Body of pancreas (tissue), 4 donors: ENCODE measurements at regions not wholly inside any gene's neighbourhood (a gene's known extent, or its start where the extent isn't known, plus 50 kb on each side); places are given as distances from the start of the nearest gene placed in this dataset.

Experiments
- POLR2A ChIP-seq, 3 donors: fragments of 450-650 bp; IDR thresholded peaks; one replicate each; pipeline ENCODE4 v1.6.1; 2016; ENCODE audit warnings: antibody characterized with exemption in 3 of 3, mild to moderate bottlenecking in 2 of 3
- TF ChIP-seq, protein P1 (sequence below), 7 experiments: fragments of 450-650 bp in 4 of 7; fragments of 200-600 bp in 3 of 7; sonication (generic) in 3 of 7; IDR thresholded peaks; one replicate each; pipeline ENCODE4 v1.5.1; 2016 to 2019; ENCODE audit warnings: antibody characterized with exemption in 7 of 7

DNA sequence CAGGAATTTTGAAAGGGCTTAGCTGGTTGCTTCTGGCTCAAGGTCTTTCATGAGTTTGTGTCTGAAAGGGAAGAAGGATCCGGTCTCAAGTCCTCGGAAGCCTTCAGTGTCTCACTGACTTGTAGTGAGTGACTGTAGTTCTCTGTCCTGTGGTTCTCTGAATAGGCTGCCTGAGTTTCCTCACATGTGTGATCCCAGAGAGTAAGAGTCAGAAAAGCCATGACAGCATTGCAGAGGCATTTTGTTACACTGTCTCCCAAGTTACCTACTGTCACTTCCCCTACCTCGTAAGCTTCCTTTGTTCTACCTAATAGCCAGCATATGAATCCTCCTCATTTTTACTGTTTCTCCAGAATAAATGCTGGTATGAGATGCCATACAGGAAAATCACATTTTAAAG, 709.1 kb upstream of the CHAC2 start:
- TF ChIP-seq, protein P1, sequence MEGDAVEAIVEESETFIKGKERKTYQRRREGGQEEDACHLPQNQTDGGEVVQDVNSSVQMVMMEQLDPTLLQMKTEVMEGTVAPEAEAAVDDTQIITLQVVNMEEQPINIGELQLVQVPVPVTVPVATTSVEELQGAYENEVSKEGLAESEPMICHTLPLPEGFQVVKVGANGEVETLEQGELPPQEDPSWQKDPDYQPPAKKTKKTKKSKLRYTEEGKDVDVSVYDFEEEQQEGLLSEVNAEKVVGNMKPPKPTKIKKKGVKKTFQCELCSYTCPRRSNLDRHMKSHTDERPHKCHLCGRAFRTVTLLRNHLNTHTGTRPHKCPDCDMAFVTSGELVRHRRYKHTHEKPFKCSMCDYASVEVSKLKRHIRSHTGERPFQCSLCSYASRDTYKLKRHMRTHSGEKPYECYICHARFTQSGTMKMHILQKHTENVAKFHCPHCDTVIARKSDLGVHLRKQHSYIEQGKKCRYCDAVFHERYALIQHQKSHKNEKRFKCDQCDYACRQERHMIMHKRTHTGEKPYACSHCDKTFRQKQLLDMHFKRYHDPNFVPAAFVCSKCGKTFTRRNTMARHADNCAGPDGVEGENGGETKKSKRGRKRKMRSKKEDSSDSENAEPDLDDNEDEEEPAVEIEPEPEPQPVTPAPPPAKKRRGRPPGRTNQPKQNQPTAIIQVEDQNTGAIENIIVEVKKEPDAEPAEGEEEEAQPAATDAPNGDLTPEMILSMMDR (IDR thresholded peaks at IDR 0.05): no peak
- no peak for TF ChIP-seq POLR2A (IDR thresholded peaks at IDR 0.05)
